ENCODE measurements at regions not wholly inside any gene's neighbourhood (a gene's known extent, or its start where the extent isn't known, plus 50 kb on each side); places are given as distances from the start of the nearest gene placed in this dataset.

DNA sequence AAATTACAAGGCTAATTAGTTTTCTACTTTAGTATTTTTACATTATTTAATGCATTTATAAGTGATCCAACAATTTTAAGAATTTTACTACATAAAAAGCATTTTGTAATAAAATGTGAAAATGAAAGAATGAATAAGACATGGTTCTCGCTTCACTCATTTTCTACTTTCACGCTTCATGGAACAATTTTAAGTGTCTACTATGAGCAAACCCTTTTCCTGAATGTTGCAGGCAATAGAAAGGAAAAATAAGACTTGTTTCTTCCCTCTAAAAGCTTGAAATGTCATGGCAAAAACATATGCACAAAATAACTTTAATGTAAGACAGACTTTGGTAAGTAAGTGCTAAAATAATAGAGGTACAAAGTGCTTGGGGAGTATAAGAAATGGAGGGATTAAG lies 205.7 kb upstream of the HMGA2 start (continued):
- no peak for TF ChIP-seq YY1 (IDR thresholded peaks at IDR 0.05; ENCODE audit: low read depth)

- H3K4me2 ChIP-seq, result peak overlapping the region; percentile 6; the same call in 1 of the 2 replicates
- H3K27ac ChIP-seq (ENCODE audit: low read depth in 2 of 2, low read length in 1 of 2), result peak overlapping the region; percentile 73 to 98
- peaks cover 0 to 28% of the 10 kb centered on the region in 2 experiments for H3K36me3 ChIP-seq (replicated peaks in 1 of 2; ENCODE audit: control insufficient read depth in 1 of 2, insufficient read depth in 2 of 2, low read length in 1 of 2)
- H3F3A ChIP-seq (replicated peaks; ENCODE audit: insufficient read depth), result peaks cover 58% of the 10 kb centered on the region
- no peak overlapping the region for H3K4me3 ChIP-seq (ENCODE audit: low read depth in 2 of 2, low read length in 1 of 2)
- no peaks in the 10 kb centered on the region for H3K9me3 ChIP-seq
- DNase-seq, result no peak
- H3K9me2 ChIP-seq, result no peaks in the 10 kb centered on the region
- H3K4me1 ChIP-seq (ENCODE audit: control insufficient read depth in 1 of 2, insufficient read depth in 2 of 2, low read depth in 1 of 2, low read length in 1 of 2), result peaks cover 0 to 46% of the 10 kb centered on the region in 2 experiments; a peak in 3 of 4 replicates
- TF ChIP-seq, protein P1, sequence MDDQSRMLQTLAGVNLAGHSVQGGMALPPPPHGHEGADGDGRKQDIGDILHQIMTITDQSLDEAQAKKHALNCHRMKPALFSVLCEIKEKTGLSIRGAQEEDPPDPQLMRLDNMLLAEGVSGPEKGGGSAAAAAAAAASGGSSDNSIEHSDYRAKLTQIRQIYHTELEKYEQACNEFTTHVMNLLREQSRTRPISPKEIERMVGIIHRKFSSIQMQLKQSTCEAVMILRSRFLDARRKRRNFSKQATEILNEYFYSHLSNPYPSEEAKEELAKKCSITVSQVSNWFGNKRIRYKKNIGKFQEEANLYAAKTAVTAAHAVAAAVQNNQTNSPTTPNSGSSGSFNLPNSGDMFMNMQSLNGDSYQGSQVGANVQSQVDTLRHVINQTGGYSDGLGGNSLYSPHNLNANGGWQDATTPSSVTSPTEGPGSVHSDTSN (IDR thresholded peaks at IDR 0.05), result 0 out of 2 replicates have a peak, but pooled peaks have one; percentile 6
- no peak; the same call in 1 of the 2 replicates for TF ChIP-seq TCF12 (IDR thresholded peaks at IDR 0.05)
- no peaks in the 10 kb centered on the region for H4K20me1 ChIP-seq (ENCODE audit: insufficient read depth)
- ChIA-PET POLR2A (interaction anchor here (0.6 kb wide), 1 partner anchor 1650 kb away, joined by 3 read pairs; no protein-coding TSS in a partner anchor), CTCF (no interaction called here)
- H3K9ac ChIP-seq, result peak overlapping the region; percentile 27; the same call in 1 of the 2 replicates
- H2AFZ ChIP-seq (ENCODE audit: low read depth), result no peak overlapping the region
- H3K27me3 ChIP-seq (ENCODE audit: insufficient read depth), result no peaks in the 10 kb centered on the region
- 63% methylated on average over 4 of the region's 4 CpGs for WGBS (ENCODE audit: low lambda C conversion rate)
- peaks cover 91% of the 10 kb centered on the region for H3K79me2 ChIP-seq (ENCODE audit: insufficient read depth)
These were observed 205.3 kb upstream of the HMGA2 start for GRCh38 chr12:65619018-65619417.

- peaks cover 48% of the 10 kb centered on the region for H3F3A ChIP-seq (replicated peaks; ENCODE audit: insufficient read depth)
- H3K27me3 ChIP-seq (ENCODE audit: insufficient read depth), result no peaks in the 10 kb centered on the region
- TF ChIP-seq NRF1 (IDR thresholded peaks at IDR 0.05; ENCODE audit: low read depth, low read length) (no peak), TCF12 (IDR thresholded peaks at IDR 0.05) (peak; percentile 19; the same call in 1 of the 2 replicates), FOXJ3 (CRISPR knock-in tag; IDR thresholded peaks at IDR 0.05) (no peak), FOXM1 (IDR thresholded peaks at IDR 0.05; ENCODE audit: low read depth) (no peak), EP300 (IDR thresholded peaks at IDR 0.05; ENCODE audit: borderline replicate concordance in 1 of 2, low read depth in 1 of 2, low read length in 1 of 2) (no peak)
- TF ChIP-seq, protein P2, sequence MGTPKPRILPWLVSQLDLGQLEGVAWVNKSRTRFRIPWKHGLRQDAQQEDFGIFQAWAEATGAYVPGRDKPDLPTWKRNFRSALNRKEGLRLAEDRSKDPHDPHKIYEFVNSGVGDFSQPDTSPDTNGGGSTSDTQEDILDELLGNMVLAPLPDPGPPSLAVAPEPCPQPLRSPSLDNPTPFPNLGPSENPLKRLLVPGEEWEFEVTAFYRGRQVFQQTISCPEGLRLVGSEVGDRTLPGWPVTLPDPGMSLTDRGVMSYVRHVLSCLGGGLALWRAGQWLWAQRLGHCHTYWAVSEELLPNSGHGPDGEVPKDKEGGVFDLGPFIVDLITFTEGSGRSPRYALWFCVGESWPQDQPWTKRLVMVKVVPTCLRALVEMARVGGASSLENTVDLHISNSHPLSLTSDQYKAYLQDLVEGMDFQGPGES (IDR thresholded peaks at IDR 0.05; ENCODE audit: low read depth, low read length), result no peak
- TF ChIP-seq, protein P1 (IDR thresholded peaks at IDR 0.05), result 0 out of 2 replicates have a peak, but pooled peaks have one; percentile 40
- TF ChIP-seq, protein P3, sequence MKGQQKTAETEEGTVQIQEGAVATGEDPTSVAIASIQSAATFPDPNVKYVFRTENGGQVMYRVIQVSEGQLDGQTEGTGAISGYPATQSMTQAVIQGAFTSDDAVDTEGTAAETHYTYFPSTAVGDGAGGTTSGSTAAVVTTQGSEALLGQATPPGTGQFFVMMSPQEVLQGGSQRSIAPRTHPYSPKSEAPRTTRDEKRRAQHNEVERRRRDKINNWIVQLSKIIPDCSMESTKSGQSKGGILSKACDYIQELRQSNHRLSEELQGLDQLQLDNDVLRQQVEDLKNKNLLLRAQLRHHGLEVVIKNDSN (IDR thresholded peaks at IDR 0.05; ENCODE audit: borderline replicate concordance, low read depth), result no peak
- TF ChIP-seq, protein P4, sequence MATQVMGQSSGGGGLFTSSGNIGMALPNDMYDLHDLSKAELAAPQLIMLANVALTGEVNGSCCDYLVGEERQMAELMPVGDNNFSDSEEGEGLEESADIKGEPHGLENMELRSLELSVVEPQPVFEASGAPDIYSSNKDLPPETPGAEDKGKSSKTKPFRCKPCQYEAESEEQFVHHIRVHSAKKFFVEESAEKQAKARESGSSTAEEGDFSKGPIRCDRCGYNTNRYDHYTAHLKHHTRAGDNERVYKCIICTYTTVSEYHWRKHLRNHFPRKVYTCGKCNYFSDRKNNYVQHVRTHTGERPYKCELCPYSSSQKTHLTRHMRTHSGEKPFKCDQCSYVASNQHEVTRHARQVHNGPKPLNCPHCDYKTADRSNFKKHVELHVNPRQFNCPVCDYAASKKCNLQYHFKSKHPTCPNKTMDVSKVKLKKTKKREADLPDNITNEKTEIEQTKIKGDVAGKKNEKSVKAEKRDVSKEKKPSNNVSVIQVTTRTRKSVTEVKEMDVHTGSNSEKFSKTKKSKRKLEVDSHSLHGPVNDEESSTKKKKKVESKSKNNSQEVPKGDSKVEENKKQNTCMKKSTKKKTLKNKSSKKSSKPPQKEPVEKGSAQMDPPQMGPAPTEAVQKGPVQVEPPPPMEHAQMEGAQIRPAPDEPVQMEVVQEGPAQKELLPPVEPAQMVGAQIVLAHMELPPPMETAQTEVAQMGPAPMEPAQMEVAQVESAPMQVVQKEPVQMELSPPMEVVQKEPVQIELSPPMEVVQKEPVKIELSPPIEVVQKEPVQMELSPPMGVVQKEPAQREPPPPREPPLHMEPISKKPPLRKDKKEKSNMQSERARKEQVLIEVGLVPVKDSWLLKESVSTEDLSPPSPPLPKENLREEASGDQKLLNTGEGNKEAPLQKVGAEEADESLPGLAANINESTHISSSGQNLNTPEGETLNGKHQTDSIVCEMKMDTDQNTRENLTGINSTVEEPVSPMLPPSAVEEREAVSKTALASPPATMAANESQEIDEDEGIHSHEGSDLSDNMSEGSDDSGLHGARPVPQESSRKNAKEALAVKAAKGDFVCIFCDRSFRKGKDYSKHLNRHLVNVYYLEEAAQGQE (IDR thresholded peaks at IDR 0.05; ENCODE audit: low read depth, low read length), result no peak
- no peaks in the 10 kb centered on the region for H3K9me2 ChIP-seq
- peaks cover 92% of the 10 kb centered on the region for H3K79me2 ChIP-seq (ENCODE audit: insufficient read depth)
- CTCF ChIA-PET, result no interaction called here
- peaks cover 0 to 37% of the 10 kb centered on the region in 2 experiments for H3K36me3 ChIP-seq (replicated peaks in 1 of 2; ENCODE audit: control insufficient read depth in 1 of 2, insufficient read depth in 2 of 2, low read length in 1 of 2)
- no peaks in the 10 kb centered on the region for H3K9me3 ChIP-seq
- H2AFZ ChIP-seq (ENCODE audit: low read depth), result no peak overlapping the region
- 23% methylated on average over 1 of the region's 1 CpG for WGBS (ENCODE audit: low lambda C conversion rate)
- peak overlapping the region; percentile 73 to 98 for H3K27ac ChIP-seq (ENCODE audit: low read depth in 2 of 2, low read length in 1 of 2)
- no peak overlapping the region for H3K4me3 ChIP-seq (ENCODE audit: low read depth in 2 of 2, low read length in 1 of 2)
- H3K4me2 ChIP-seq, result peak overlapping the region; percentile 7; the same call in 1 of the 2 replicates
- H4K20me1 ChIP-seq (ENCODE audit: insufficient read depth), result no peaks in the 10 kb centered on the region
- no peak for DNase-seq
- H3K4me1 ChIP-seq (ENCODE audit: control insufficient read depth in 1 of 2, insufficient read depth in 2 of 2, low read depth in 1 of 2, low read length in 1 of 2), result peaks cover 0 to 43% of the 10 kb centered on the region in 2 experiments; a peak in 3 of 4 replicates
- POLR2A ChIA-PET, result no interaction called here
- H3K9ac ChIP-seq, result peak overlapping the region; percentile 27; the same call in 1 of the 2 replicates
These were observed 204.2 kb upstream of the HMGA2 start for GRCh38 chr12:65620046-65620445.

Data from SK-N-SH (cell line).